ENCODE measurements at regions not wholly inside any gene's neighbourhood (a gene's known extent, or its start where the extent isn't known, plus 50 kb on each side); places are given as distances from the start of the nearest gene placed in this dataset.

DNA sequence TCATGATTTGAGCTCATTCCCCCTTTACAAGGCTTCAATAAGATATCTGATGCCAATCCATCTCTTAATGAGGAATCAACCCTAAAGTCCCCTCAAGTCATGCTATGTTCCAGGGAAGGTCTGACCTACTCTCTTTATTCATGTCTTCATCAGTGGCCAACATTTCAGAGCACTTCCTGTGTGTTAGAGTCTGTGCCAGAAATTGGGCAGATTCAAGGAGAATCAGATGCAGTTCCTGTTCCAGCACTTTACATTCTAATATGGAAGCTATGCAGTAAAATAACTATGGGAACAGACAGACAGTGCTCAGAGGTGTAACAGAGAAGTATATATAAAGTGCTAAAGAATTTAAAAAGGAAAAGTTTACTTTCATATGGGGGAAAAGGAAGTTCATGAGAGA lies 193.4 kb upstream of the NR4A3 start:
- H3K27ac ChIP-seq (ENCODE audit: low read length), result no peak overlapping the region

DNA sequence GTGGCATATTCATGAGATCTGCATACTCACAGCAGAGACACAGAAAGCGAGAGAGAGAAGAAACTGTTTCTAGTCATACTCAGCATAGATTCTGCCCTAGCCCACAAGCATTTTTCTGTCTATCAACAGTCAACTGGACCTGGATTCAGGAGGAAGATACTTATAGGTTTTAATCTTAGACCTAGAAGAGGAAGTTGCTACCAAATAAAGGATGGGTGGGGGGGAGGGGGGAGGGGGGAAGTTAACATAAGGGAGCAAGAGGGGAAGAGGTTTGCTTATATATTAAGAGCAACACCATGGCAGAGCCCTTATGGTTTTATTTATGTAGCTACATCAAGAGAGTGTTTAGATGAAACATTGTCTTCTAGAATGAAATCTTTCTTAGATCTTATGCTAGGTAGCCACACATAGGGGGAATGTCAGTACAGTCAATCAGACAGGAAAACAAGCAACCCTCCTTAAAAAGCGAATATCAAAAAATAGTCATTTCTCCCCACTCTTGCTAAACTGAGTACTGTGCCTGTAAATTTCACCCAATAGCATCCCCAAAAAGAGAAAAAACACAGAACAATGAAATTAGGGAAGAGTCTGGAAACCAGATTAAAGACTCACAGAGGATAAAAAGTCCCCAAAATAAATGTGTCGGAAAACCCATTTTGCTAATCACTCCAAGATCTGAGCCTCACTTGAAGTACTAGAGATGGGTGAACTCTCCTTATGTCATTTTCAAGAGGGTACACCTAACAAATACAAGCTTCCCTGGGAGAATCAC lies 192.7 kb upstream of the NR4A3 start:
- TF ChIP-seq EZH2 (IDR thresholded peaks at IDR 0.05; ENCODE audit: low read length, unreplicated experiment) (no peak), EZH2phosphoT487 (IDR thresholded peaks at IDR 0.05; ENCODE audit: borderline replicate concordance, low read length) (no peak)
- TF ChIP-seq, protein P1, sequence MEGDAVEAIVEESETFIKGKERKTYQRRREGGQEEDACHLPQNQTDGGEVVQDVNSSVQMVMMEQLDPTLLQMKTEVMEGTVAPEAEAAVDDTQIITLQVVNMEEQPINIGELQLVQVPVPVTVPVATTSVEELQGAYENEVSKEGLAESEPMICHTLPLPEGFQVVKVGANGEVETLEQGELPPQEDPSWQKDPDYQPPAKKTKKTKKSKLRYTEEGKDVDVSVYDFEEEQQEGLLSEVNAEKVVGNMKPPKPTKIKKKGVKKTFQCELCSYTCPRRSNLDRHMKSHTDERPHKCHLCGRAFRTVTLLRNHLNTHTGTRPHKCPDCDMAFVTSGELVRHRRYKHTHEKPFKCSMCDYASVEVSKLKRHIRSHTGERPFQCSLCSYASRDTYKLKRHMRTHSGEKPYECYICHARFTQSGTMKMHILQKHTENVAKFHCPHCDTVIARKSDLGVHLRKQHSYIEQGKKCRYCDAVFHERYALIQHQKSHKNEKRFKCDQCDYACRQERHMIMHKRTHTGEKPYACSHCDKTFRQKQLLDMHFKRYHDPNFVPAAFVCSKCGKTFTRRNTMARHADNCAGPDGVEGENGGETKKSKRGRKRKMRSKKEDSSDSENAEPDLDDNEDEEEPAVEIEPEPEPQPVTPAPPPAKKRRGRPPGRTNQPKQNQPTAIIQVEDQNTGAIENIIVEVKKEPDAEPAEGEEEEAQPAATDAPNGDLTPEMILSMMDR (conservative IDR thresholded peaks at IDR 0.05; ENCODE audit: low read depth, low read length), result no peak
- Histone ChIP-seq H3K4me2 (ENCODE audit: low read length) (no peak overlapping the region), H2AFZ (ENCODE audit: low read length) (no peak overlapping the region), H3K9me2 (replicated peaks; ENCODE audit: low read length) (no peaks in the 10 kb centered on the region), H4K20me1 (ENCODE audit: low read length) (no peaks in the 10 kb centered on the region), H3K4me3 (ENCODE audit: low read length) (no peak overlapping the region), H3K79me2 (ENCODE audit: low read length) (no peaks in the 10 kb centered on the region), H3K4me1 (ENCODE audit: insufficient read depth, low read length) (no peaks in the 10 kb centered on the region), H3K9me3 (ENCODE audit: low read length) (no peaks in the 10 kb centered on the region), H3K36me3 (ENCODE audit: low read depth, low read length) (no peaks in the 10 kb centered on the region), H3K9ac (ENCODE audit: low read length) (no peak overlapping the region), H3F3A (ENCODE audit: low read length, unreplicated experiment) (no peaks in the 10 kb centered on the region), H3K27me3 (ENCODE audit: low read length) (0 out of 2 replicates have a peak, but pooled peaks cover 6% of the 10 kb centered on the region), H3K27ac (ENCODE audit: low read length) (no peak overlapping the region)
- ChIA-PET CTCF (no interaction called here), POLR2A (ENCODE audit: unreplicated experiment) (no interaction called here)
- intact Hi-C loops (cut with micrococcal nuclease), result no loop called here
- DNase-seq (no peak), ATAC-seq (no peak)
- BruUV-seq (replicated peaks), result no TSS peak

More for the DNA sequence above, 193.4 kb upstream of the NR4A3 start:
- intact Hi-C loops (cut with micrococcal nuclease), result no loop called here
- TF ChIP-seq, protein P1 (conservative IDR thresholded peaks at IDR 0.05; ENCODE audit: low read depth, low read length), result no peak
- TF ChIP-seq EZH2 (IDR thresholded peaks at IDR 0.05; ENCODE audit: low read length, unreplicated experiment), result no peak
- TF ChIP-seq EZH2phosphoT487 (IDR thresholded peaks at IDR 0.05; ENCODE audit: borderline replicate concordance, low read length), result no peak
- no peaks in the 10 kb centered on the region for H3F3A ChIP-seq (ENCODE audit: low read length, unreplicated experiment)
- H3K4me3 ChIP-seq (ENCODE audit: low read length), result no peak overlapping the region
- no peaks in the 10 kb centered on the region for H3K9me2 ChIP-seq (replicated peaks; ENCODE audit: low read length)
- no peaks in the 10 kb centered on the region for H3K4me1 ChIP-seq (ENCODE audit: insufficient read depth, low read length)
- DNase-seq, result no peak
- no peak overlapping the region for H2AFZ ChIP-seq (ENCODE audit: low read length)
- no peaks in the 10 kb centered on the region for H3K9me3 ChIP-seq (ENCODE audit: low read length)
- POLR2A ChIA-PET (ENCODE audit: unreplicated experiment), result no interaction called here
- no peak overlapping the region for H3K9ac ChIP-seq (ENCODE audit: low read length)
- no peak overlapping the region for H3K4me2 ChIP-seq (ENCODE audit: low read length)
- H3K27me3 ChIP-seq (ENCODE audit: low read length), result 0 out of 2 replicates have a peak, but pooled peaks cover 6% of the 10 kb centered on the region
- BruUV-seq (replicated peaks), result no TSS peak
- H3K36me3 ChIP-seq (ENCODE audit: low read depth, low read length), result no peaks in the 10 kb centered on the region
- no peaks in the 10 kb centered on the region for H3K79me2 ChIP-seq (ENCODE audit: low read length)
- H4K20me1 ChIP-seq (ENCODE audit: low read length), result no peaks in the 10 kb centered on the region
- CTCF ChIA-PET, result no interaction called here
- ATAC-seq, result no peak

DNA sequence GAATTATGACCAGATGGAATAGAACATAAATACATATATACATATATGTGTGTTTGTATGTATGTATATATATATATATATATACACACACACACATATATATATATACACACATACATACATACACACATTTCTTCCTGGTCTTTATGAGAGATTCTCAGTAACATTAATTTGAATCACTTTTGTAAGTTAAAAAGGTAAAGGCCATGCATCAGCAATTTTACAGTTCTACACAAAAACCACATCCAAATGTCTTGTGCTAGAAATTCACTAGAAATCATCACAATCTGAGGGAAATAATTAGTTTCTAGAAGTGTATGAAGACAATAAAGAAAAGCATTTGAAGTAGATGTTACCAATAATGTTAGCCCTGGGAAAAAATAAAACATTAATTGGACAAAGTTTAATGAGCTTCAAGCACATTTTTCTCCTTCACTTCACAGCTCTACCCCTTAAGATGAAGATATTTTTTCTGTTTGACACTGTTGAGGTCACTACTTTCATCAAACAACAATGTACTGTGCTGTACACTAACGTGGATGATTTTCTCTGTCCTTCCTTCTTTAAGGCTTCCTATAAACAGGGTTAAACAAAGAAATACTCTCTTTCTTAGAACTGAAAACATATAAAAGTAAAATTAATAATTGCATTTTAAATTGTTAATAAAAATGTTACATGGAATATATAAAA lies 189.2 kb upstream of the NR4A3 start:
- TF ChIP-seq EZH2phosphoT487 (IDR thresholded peaks at IDR 0.05; ENCODE audit: borderline replicate concordance, low read length) (no peak), EZH2 (IDR thresholded peaks at IDR 0.05; ENCODE audit: low read length, unreplicated experiment) (no peak)
- TF ChIP-seq, protein P1 (conservative IDR thresholded peaks at IDR 0.05; ENCODE audit: low read depth, low read length), result no peak

More for the DNA sequence above, 189.2 kb upstream of the NR4A3 start:
- Histone ChIP-seq H3F3A (ENCODE audit: low read length, unreplicated experiment) (no peaks in the 10 kb centered on the region), H3K27ac (ENCODE audit: low read length) (no peak overlapping the region), H4K20me1 (ENCODE audit: low read length) (no peaks in the 10 kb centered on the region), H2AFZ (ENCODE audit: low read length) (no peak overlapping the region), H3K36me3 (ENCODE audit: low read depth, low read length) (no peaks in the 10 kb centered on the region), H3K4me3 (ENCODE audit: low read length) (no peak overlapping the region), H3K9me2 (replicated peaks; ENCODE audit: low read length) (no peaks in the 10 kb centered on the region), H3K4me2 (ENCODE audit: low read length) (no peak overlapping the region), H3K9ac (ENCODE audit: low read length) (no peak overlapping the region), H3K79me2 (ENCODE audit: low read length) (no peaks in the 10 kb centered on the region), H3K9me3 (ENCODE audit: low read length) (no peaks in the 10 kb centered on the region), H3K4me1 (ENCODE audit: insufficient read depth, low read length) (no peaks in the 10 kb centered on the region), H3K27me3 (ENCODE audit: low read length) (0 out of 2 replicates have a peak, but pooled peaks cover 6% of the 10 kb centered on the region)
- ATAC-seq, result no peak
- no TSS peak for BruUV-seq (replicated peaks)
- intact Hi-C loops (cut with micrococcal nuclease), result no loop called here
- no peak for DNase-seq
- ChIA-PET CTCF (no interaction called here), POLR2A (ENCODE audit: unreplicated experiment) (no interaction called here)

All from PC-3 (cell line).